SK-N-SH (cell line): ENCODE measurements at regions not wholly inside any gene's neighbourhood (a gene's known extent, or its start where the extent isn't known, plus 50 kb on each side); places are given as distances from the start of the nearest gene placed in this dataset.

ENCODE experiments used
- CTCF ChIP-seq: fragments of 200-600 bp; sonication (generic); IDR thresholded peaks from 2 replicates; pipeline ENCODE4 v1.6.1; 2017; ENCODE audit warnings: antibody characterized with exemption, mild to moderate bottlenecking, moderate library complexity
- EP300 ChIP-seq, 2 experiments: IDR thresholded peaks; 2 replicates each; pipeline versions ENCODE4 v1.4.0 to v1.6.1; 2012; ENCODE audit warnings: borderline replicate concordance in 1 of 2, low read depth in 1 of 2, low read length in 1 of 2
- FOSL2 ChIP-seq: IDR thresholded peaks from 2 replicates; pipeline ENCODE4 v1.4.0; 2012; ENCODE audit warnings: low read depth, mild to moderate bottlenecking, moderate library complexity, borderline replicate concordance
- GATA2 ChIP-seq: sonication (generic); formaldehyde crosslinking; IDR thresholded peaks from 2 replicates; pipeline ENCODE4 v1.5.0; 2020; ENCODE audit warnings: mild to moderate bottlenecking, missing genetic modification reagents
- IRF3 ChIP-seq: fragments of 150-350 bp; IDR thresholded peaks from 2 replicates; pipeline ENCODE4 v1.6.1; 2016; ENCODE audit warnings: mild to moderate bottlenecking, low read depth, low read length
- MAX ChIP-seq: IDR thresholded peaks from 2 replicates; pipeline ENCODE4 v1.4.0; 2012; ENCODE audit warnings: low read depth
- REST ChIP-seq: IDR thresholded peaks from 2 replicates; pipeline ENCODE4 v1.6.1; 2012; ENCODE audit warnings: mild to moderate bottlenecking, low read depth, low read length, moderate library complexity
- RFX5 ChIP-seq: IDR thresholded peaks from 2 replicates; pipeline ENCODE4 v1.6.1; 2012; ENCODE audit warnings: mild to moderate bottlenecking, improper control_type of control experiment, low read length
- TCF12 ChIP-seq: IDR thresholded peaks from 2 replicates; pipeline ENCODE4 v1.4.0; 2012
- USF2 ChIP-seq: fragments of 150-350 bp; IDR thresholded peaks from 2 replicates; pipeline ENCODE4 v1.6.1; 2017; ENCODE audit warnings: antibody characterized with exemption, low read length, low read depth, borderline replicate concordance
- YY1 ChIP-seq: IDR thresholded peaks from 2 replicates; pipeline ENCODE4 v1.4.0; 2012; ENCODE audit warnings: low read depth, mild to moderate bottlenecking

- TF ChIP-seq REST = no peak
- no peak for TF ChIP-seq CTCF
- no peak for TF ChIP-seq FOSL2
- no peak for TF ChIP-seq EP300 (IDR thresholded peaks at IDR 0.05; ENCODE audit: borderline replicate concordance in 1 of 2, low read depth in 1 of 2, low read length in 1 of 2)
- TF ChIP-seq GATA2 (CRISPR knock-in tag) = no peak
- TF ChIP-seq YY1 = no peak
- no peak for TF ChIP-seq RFX5
- no peak for TF ChIP-seq MAX
- no peak for TF ChIP-seq TCF12
- TF ChIP-seq IRF3 = no peak
- no peak for TF ChIP-seq USF2
These were observed 123.6 kb downstream of the PLEKHG1 start for GRCh38 chr6:150723345-150723658.
